ENCODE measurements at regions not wholly inside any gene's neighbourhood (a gene's known extent, or its start where the extent isn't known, plus 50 kb on each side); places are given as distances from the start of the nearest gene placed in this dataset.
A peak's percentile ranks its signal among the peaks of the same experiment; 100 is the strongest.

GRCh38 chr15:29933042-29933803 lies 111.0 kb upstream of the TJP1 start:
- intact Hi-C loops (cut with DNase I): no loop called here
- Histone ChIP-seq H3K36me3 (no peaks in the 10 kb centered on the region), H3K9me3 (no peaks in the 10 kb centered on the region), H3K27me3 (no peaks in the 10 kb centered on the region), H3K4me3 (no peak overlapping the region), H3K4me1 (no peaks in the 10 kb centered on the region), H3K27ac (no peak overlapping the region)
- WGBS, 2 donors: 71 to 74% methylated on average over 3 of the region's 3 CpGs
- DNase-seq: no peak
- TF ChIP-seq EP300 (IDR thresholded peaks at IDR 0.05) (no peak), CTCF (IDR thresholded peaks at IDR 0.05) (no peak), POLR2AphosphoS5 (IDR thresholded peaks at IDR 0.05) (no peak), POLR2A (IDR thresholded peaks at IDR 0.05) (no peak)

GRCh38 chr15:29926083-29926388 lies 103.8 kb upstream of the TJP1 start:
- H3K4me3 ChIP-seq: no peak overlapping the region
- intact Hi-C loops (cut with DNase I): loop anchor here (5.0 to 10.0 kb wide), 3 partner anchors 104 to 261 kb away; partner anchors contain the start of gene TJP1
- H3K36me3 ChIP-seq: no peaks in the 10 kb centered on the region
- peaks cover 0 to 6% (median 5%) of the 10 kb centered on the region in 4 donors for H3K4me1 ChIP-seq
- no peak for DNase-seq
- WGBS, 2 donors: 74 to 83% methylated on average over 2 of the region's 2 CpGs
- no peaks in the 10 kb centered on the region for H3K27me3 ChIP-seq
- no peak overlapping the region for H3K27ac ChIP-seq
- no peak for TF ChIP-seq POLR2A (IDR thresholded peaks at IDR 0.05)
- TF ChIP-seq EP300 (IDR thresholded peaks at IDR 0.05): no peak
- TF ChIP-seq CTCF (IDR thresholded peaks at IDR 0.05): no peak
- TF ChIP-seq POLR2AphosphoS5 (IDR thresholded peaks at IDR 0.05): no peak
- H3K9me3 ChIP-seq: no peaks in the 10 kb centered on the region

DNA sequence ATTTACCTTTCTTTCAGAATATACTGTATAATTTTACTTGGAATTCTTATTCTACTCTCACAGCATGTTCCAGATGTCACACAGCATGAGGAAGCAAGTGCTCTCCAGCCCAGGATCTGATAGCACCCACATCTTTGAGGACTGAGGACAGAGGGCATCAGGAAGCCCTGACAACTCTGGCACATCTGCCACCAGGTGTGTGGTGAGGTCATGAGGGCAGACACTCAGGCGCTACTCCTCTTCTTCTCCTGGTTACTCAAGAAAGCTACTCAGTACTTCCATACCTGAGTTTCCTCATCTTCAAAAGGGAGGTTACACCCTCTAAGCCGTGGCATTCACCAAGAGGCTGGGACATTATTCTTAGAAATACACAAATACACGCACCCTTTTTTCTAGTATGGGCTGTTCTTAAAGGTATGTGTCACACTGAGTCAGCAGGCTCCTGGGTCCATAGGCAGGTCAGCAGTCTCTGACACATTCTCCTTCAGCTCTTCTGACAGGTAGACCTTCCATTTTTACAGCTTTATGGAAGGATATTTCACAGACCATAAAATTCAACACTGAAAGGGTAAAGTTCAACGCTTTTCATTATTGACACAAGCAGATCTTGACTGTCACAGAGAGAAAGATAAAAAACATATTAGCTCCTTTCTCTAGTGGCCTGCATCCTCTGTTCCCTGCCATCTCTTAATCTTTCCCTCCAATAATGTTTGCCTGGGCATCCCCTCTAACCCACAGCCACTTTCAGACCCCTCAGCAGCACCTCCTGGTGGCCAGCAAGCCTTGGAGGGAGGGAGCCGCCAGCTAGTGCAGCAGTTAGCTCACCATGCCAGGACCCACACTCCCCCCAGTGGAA lies 103.2 kb upstream of the TJP1 start:
- intact Hi-C loops (cut with DNase I): loop anchor here (5.0 to 10.0 kb wide), 3 partner anchors 103 to 261 kb away; partner anchors contain the start of gene TJP1
- Histone ChIP-seq H3K4me1 (peaks cover 0 to 6% (median 5%) of the 10 kb centered on the region in 4 donors), H3K27me3 (no peaks in the 10 kb centered on the region), H3K36me3 (no peaks in the 10 kb centered on the region), H3K9me3 (no peaks in the 10 kb centered on the region), H3K4me3 (no peak overlapping the region), H3K27ac (no peak overlapping the region)
- TF ChIP-seq CTCF (IDR thresholded peaks at IDR 0.05) (peak; percentile 52 to 72 (median 64)), POLR2A (IDR thresholded peaks at IDR 0.05) (no peak), EP300 (IDR thresholded peaks at IDR 0.05) (no peak), POLR2AphosphoS5 (IDR thresholded peaks at IDR 0.05) (no peak)
- 13 to 49% methylated on average over 5 of the region's 5 CpGs for WGBS, 2 donors
- peak; percentile 74 for DNase-seq

DNA sequence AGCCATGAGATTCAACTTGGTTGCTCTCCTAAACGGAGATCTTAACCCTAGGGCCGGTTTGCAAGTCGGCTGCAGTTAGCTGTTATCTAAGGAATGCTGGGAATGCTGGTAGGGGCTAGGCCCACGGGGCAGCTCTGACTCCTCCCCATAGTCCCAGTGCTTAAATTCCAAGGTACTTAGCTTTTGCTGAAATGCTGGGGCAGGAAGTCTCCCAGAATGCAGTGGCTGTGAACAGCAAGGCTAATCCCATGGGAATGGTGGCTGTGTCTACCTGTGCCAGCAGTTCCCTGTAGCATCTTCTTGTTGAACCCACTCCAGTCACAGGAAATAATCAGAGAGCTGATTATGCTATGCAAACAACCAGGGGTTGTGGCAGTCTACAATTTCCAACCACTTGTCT lies 102.5 kb upstream of the TJP1 start:
- intact Hi-C loops (cut with DNase I): loop anchor here (5.0 to 10.0 kb wide), 3 partner anchors 102 to 260 kb away; partner anchors contain the start of gene TJP1
- Histone ChIP-seq H3K27me3 (no peaks in the 10 kb centered on the region), H3K4me3 (no peak overlapping the region), H3K4me1 (peaks cover 0 to 6% (median 5%) of the 10 kb centered on the region in 4 donors), H3K36me3 (no peaks in the 10 kb centered on the region), H3K27ac (no peak overlapping the region), H3K9me3 (no peaks in the 10 kb centered on the region)
- DNase-seq: no peak
- TF ChIP-seq POLR2AphosphoS5 (IDR thresholded peaks at IDR 0.05) (no peak), CTCF (IDR thresholded peaks at IDR 0.05) (no peak), POLR2A (IDR thresholded peaks at IDR 0.05) (no peak), EP300 (IDR thresholded peaks at IDR 0.05) (no peak)
- 7 to 28% methylated on average over 4 of the region's 4 CpGs for WGBS, 2 donors

Measured in sigmoid colon (tissue), 6 donors.